ENCODE measurements at regions not wholly inside any gene's neighbourhood (a gene's known extent, or its start where the extent isn't known, plus 50 kb on each side); places are given as distances from the start of the nearest gene placed in this dataset.
"Not testable (repeated sequence)": the region's sequence is repeated elsewhere in the genome, so short reads cannot be mapped to it uniquely, and the experiment has no call there.

GRCh38 chr7:89998554-89998953 is 155.7 kb upstream of the STEAP1 start:
- no peak overlapping the region for H3K27ac Mint-ChIP-seq
- H3K4me3 Mint-ChIP-seq: no peak overlapping the region
- H3K36me3 Mint-ChIP-seq: no peaks in the 10 kb centered on the region
- no peaks in the 10 kb centered on the region for H3K27me3 Mint-ChIP-seq
- peaks cover 14% of the 10 kb centered on the region for H3K9me3 Mint-ChIP-seq
- H3K4me1 Mint-ChIP-seq: no peaks in the 10 kb centered on the region

- no peaks in the 10 kb centered on the region for H3K4me1 Mint-ChIP-seq
- no peaks in the 10 kb centered on the region for H3K36me3 Mint-ChIP-seq
- H3K27me3 Mint-ChIP-seq: peaks cover 1% of the 10 kb centered on the region
- no peak overlapping the region for H3K4me3 Mint-ChIP-seq
- no peaks in the 10 kb centered on the region for H3K9me3 Mint-ChIP-seq
- H3K27ac Mint-ChIP-seq: no peak overlapping the region
Observed at GRCh38 chr7:90005836-90006235, 148.4 kb upstream of the STEAP1 start.

- Mint-ChIP-seq H3K27me3 (peaks cover 1% of the 10 kb centered on the region), H3K9me3 (no peaks in the 10 kb centered on the region), H3K36me3 (no peaks in the 10 kb centered on the region), H3K27ac (no peak overlapping the region), H3K4me1 (no peaks in the 10 kb centered on the region), H3K4me3 (no peak overlapping the region)
Observed at GRCh38 chr7:90007001-90007654, 147.1 kb upstream of the STEAP1 start.

- no peak overlapping the region for H3K4me3 Mint-ChIP-seq
- no peaks in the 10 kb centered on the region for H3K9me3 Mint-ChIP-seq
- peak overlapping the region; percentile 33 for H3K27ac Mint-ChIP-seq
- no peaks in the 10 kb centered on the region for H3K36me3 Mint-ChIP-seq
- peaks cover 1% of the 10 kb centered on the region for H3K27me3 Mint-ChIP-seq
- no peaks in the 10 kb centered on the region for H3K4me1 Mint-ChIP-seq
Observed at GRCh38 chr7:90007831-90008230, 146.4 kb upstream of the STEAP1 start.

- Mint-ChIP-seq H3K9me3 (peaks cover 19% of the 10 kb centered on the region), H3K4me3 (no peak overlapping the region), H3K27me3 (peaks cover 3% of the 10 kb centered on the region), H3K27ac (no peak overlapping the region), H3K36me3 (peaks cover 1% of the 10 kb centered on the region), H3K4me1 (no peaks in the 10 kb centered on the region)
Observed at GRCh38 chr7:90022213-90022612, 132.1 kb upstream of the STEAP1 start.

DNA sequence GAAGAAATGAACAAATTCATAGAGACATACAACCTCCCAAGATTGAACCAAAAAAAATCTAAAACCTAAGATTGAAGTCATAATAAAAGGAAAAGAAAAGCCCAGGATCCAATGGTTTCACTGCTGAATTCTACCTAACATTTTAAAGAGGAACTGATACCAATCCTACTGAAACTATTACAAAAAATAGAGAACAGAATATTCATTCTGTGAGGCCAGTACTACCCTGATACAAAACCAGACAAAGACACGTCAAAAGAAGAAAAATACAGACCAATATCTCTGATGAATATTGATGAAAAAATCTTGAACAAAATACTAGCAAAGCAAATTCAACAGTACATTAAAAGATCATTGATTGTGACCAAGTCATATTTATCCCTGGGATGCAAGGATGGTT is 128.5 kb upstream of the STEAP1 start:
- Mint-ChIP-seq H3K36me3 (peaks cover 1% of the 10 kb centered on the region), H3K27ac (no peak overlapping the region), H3K9me3 (peaks cover 19% of the 10 kb centered on the region), H3K27me3 (peaks cover 3% of the 10 kb centered on the region), H3K4me1 (no peaks in the 10 kb centered on the region), H3K4me3 (no peak overlapping the region)

DNA sequence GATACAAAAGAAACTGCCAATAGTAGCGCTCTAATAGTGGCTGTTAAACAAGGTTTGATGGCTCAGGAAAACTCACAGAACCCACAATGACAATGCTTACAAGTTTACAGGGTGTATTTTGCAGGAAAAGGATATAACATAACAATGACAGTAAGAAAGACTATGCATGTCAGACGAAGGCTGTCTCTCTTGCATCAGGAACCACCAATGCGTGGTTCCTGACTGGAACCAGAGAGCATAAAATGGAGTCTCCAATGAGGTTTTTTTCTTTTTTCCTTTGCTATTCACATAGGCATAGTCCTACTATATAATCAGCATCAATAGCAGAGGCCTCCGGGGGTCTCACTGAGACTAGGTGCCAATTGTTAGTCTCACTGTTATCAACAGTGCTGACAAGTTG is 120.4 kb upstream of the STEAP1 start:
- Mint-ChIP-seq H3K27ac (no peak overlapping the region), H3K4me1 (no peaks in the 10 kb centered on the region), H3K36me3 (no peaks in the 10 kb centered on the region), H3K9me3 (no peaks in the 10 kb centered on the region), H3K4me3 (no peak overlapping the region), H3K27me3 (no peaks in the 10 kb centered on the region)

GRCh38 chr7:90053094-90053493 is 101.2 kb upstream of the STEAP1 start:
- no peak overlapping the region for H3K4me3 Mint-ChIP-seq
- H3K27ac Mint-ChIP-seq: no peak overlapping the region
- H3K9me3 Mint-ChIP-seq: peaks cover 7% of the 10 kb centered on the region
- H3K36me3 Mint-ChIP-seq: no peaks in the 10 kb centered on the region
- no peaks in the 10 kb centered on the region for H3K4me1 Mint-ChIP-seq
- no peaks in the 10 kb centered on the region for H3K27me3 Mint-ChIP-seq

DNA sequence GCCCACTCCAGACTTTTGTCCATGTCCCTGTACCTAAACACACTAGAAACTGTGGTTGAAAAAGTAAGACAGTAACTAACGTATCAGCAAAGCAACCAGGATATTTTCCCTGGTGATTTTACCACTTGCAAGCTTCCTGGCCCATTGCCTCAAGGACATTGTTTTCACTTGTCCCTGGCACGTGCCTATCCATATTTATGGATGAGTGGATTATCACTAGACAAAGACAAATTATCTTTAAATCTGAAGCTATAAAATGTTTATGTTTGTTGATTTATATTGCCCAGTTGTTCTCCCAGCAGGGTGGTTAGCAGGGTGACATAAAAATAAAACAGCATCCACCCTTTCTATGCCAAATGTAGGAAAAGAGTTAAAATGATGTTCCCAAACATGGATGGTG is 93.2 kb upstream of the STEAP1 start:
- Mint-ChIP-seq H3K27me3 (peaks cover 2% of the 10 kb centered on the region), H3K9me3 (peaks cover 7% of the 10 kb centered on the region), H3K4me1 (no peaks in the 10 kb centered on the region), H3K36me3 (no peaks in the 10 kb centered on the region), H3K4me3 (no peak overlapping the region), H3K27ac (no peak overlapping the region)

DNA sequence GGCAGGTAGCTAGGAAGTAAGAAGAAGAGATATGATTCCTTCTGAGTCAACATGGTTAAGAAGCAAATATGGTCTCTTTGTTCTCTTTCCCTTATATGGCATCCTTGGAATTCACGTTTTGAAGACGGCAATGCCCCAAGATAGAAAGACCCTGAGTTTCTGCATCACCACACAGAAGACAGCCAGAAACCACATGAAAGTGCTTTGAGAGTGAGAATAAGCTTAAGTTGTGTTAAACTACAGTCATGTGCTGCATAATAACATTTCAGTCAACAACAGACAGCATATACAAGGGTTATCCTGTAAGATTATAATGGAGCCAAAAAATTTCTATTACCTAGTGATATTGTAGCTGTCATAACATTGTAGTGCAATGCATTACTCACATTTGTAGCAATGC is 89.9 kb upstream of the STEAP1 start:
- peaks cover 7% of the 10 kb centered on the region for H3K9me3 Mint-ChIP-seq
- H3K4me1 Mint-ChIP-seq: no peaks in the 10 kb centered on the region
- H3K27me3 Mint-ChIP-seq: peaks cover 11% of the 10 kb centered on the region
- H3K4me3 Mint-ChIP-seq: no peak overlapping the region
- H3K27ac Mint-ChIP-seq: no peak overlapping the region
- H3K36me3 Mint-ChIP-seq: no peaks in the 10 kb centered on the region

GRCh38 chr7:90067171-90067570 is 87.1 kb upstream of the STEAP1 start:
- Mint-ChIP-seq H3K27me3 (peaks cover 11% of the 10 kb centered on the region), H3K27ac (no peak overlapping the region), H3K36me3 (no peaks in the 10 kb centered on the region), H3K9me3 (peaks cover 7% of the 10 kb centered on the region), H3K4me1 (no peaks in the 10 kb centered on the region), H3K4me3 (no peak overlapping the region)

DNA sequence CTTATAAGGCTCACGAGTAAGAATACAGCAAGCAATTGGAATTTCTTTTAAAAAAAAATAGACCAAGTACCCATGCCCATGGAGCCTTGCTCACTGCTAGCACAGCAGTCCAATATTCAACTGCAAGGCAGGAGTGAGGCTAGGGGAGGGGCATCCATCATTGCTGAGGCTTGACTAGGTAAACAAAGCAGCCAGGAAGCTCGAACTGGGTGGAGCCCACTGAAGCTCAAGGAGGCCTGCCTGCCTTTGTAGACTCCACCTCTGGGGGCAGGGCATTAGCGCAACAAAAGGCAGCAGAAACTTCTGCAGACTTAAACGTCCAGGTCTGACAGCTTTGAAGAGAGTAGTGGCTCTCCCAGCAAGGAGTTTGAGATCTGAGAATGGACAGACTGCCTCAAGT is 84.0 kb upstream of the STEAP1 start:
- H3K4me1 Mint-ChIP-seq, H3K9me3 Mint-ChIP-seq, H3K36me3 Mint-ChIP-seq, H3K27me3 Mint-ChIP-seq, H3K27ac Mint-ChIP-seq, H3K4me3 Mint-ChIP-seq: not testable (repeated sequence)

DNA sequence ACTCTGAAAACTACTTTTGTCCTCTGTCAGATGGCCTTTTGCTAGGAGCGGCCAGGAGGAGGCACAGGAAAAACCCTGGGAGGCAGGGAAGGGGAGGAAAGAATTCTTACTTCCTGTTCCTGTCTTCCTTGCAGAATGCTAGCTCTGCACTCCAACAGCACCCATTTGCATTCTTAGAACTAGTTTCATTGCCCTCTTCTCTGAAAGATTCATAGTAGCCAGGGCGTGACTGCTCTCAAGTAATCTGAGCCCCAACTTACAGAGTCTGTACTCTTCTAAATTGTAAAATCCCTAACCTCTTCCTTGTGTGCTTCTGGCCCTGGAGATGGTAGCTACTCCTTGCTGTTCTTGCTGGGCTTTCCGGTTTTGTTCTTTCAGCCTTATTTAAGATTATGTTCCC is 75.3 kb upstream of the STEAP1 start:
- Mint-ChIP-seq H3K36me3 (no peaks in the 10 kb centered on the region), H3K27ac (no peak overlapping the region), H3K27me3 (peaks cover 2% of the 10 kb centered on the region), H3K9me3 (no peaks in the 10 kb centered on the region), H3K4me1 (no peaks in the 10 kb centered on the region), H3K4me3 (no peak overlapping the region)

DNA sequence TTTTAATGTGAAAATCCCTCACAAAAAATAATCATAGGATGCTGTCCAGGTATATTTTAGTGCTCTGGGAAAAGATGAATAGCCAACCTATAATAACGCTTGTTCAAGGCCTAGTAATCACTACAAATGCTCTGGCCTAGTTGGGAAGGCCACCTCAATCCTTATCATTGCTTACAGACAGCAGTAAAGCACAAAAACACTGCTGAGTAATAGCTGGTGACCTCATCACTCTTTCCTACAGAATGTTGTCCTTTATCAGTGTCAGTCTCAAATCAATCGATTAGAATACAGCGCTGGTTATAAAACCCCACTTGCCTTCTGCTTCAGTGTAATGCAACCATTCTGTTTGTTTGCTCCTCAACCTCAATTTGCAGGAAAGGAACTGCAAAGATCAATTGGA is 72.6 kb upstream of the STEAP1 start:
- Mint-ChIP-seq H3K9me3 (peaks cover 5% of the 10 kb centered on the region), H3K27ac (no peak overlapping the region), H3K36me3 (no peaks in the 10 kb centered on the region), H3K4me3 (no peak overlapping the region), H3K27me3 (peaks cover 8% of the 10 kb centered on the region), H3K4me1 (no peaks in the 10 kb centered on the region)

- no peaks in the 10 kb centered on the region for H3K4me1 Mint-ChIP-seq
- H3K9me3 Mint-ChIP-seq: no peaks in the 10 kb centered on the region
- H3K27ac Mint-ChIP-seq: no peak overlapping the region
- H3K27me3 Mint-ChIP-seq: peaks cover 4% of the 10 kb centered on the region
- no peak overlapping the region for H3K4me3 Mint-ChIP-seq
- H3K36me3 Mint-ChIP-seq: no peaks in the 10 kb centered on the region
Observed at GRCh38 chr7:90092506-90092905, 61.8 kb upstream of the STEAP1 start.

GRCh38 chr7:90094030-90094429 is 60.2 kb upstream of the STEAP1 start:
- Mint-ChIP-seq H3K27me3 (peaks cover 2% of the 10 kb centered on the region), H3K36me3 (no peaks in the 10 kb centered on the region), H3K27ac (no peak overlapping the region), H3K9me3 (no peaks in the 10 kb centered on the region), H3K4me3 (no peak overlapping the region), H3K4me1 (no peaks in the 10 kb centered on the region)
